HUES6 (cell line): ENCODE measurements at regions not wholly inside any gene's neighbourhood (a gene's known extent, or its start where the extent isn't known, plus 50 kb on each side); places are given as distances from the start of the nearest gene placed in this dataset.

ENCODE experiments used
- H3K27ac ChIP-seq: 2 replicates; pipeline ENCODE4 v1.7.0; 2013; ENCODE audit warnings: low read depth, mild to moderate bottlenecking, low read length, inconsistent platforms
- H3K27me3 ChIP-seq: 2 replicates; pipeline ENCODE4 v1.6.1; 2013; ENCODE audit warnings: low read length; ENCODE audit not compliant: control insufficient read depth, insufficient read depth
- H3K36me3 ChIP-seq: 2 replicates; pipeline ENCODE4 v1.6.1; 2013; ENCODE audit warnings: low read length; ENCODE audit not compliant: control insufficient read depth, insufficient read depth
- H3K4me1 ChIP-seq: 2 replicates; pipeline ENCODE4 v1.6.1; 2013; ENCODE audit warnings: low read length; ENCODE audit not compliant: control insufficient read depth, insufficient read depth
- H3K4me3 ChIP-seq: 2 replicates; pipeline ENCODE4 v1.5.1; 2013; ENCODE audit warnings: low read depth, low read length
- H3K9ac ChIP-seq: one replicate; pipeline ENCODE4 v1.6.1; 2013; ENCODE audit warnings: mild to moderate bottlenecking, low read length
- H3K9me3 ChIP-seq: 2 replicates; pipeline ENCODE4 v1.6.1; 2013; ENCODE audit warnings: low read depth, low read length; ENCODE audit not compliant: control insufficient read depth, insufficient read depth

GRCh38 chr13:99869830-99870229 lies 101.7 kb downstream of the ZIC5 start:
- Histone ChIP-seq H3K27me3 (no peaks in the 10 kb centered on the region), H3K4me1 (peaks cover 35% of the 10 kb centered on the region), H3K36me3 (no peaks in the 10 kb centered on the region), H3K4me3 (no peak overlapping the region), H3K9ac (no peak overlapping the region), H3K9me3 (no peaks in the 10 kb centered on the region), H3K27ac (no peak overlapping the region)

- Histone ChIP-seq H3K9ac (no peak overlapping the region), H3K4me1 (peaks cover 44% of the 10 kb centered on the region), H3K27ac (no peak overlapping the region), H3K4me3 (no peak overlapping the region), H3K27me3 (no peaks in the 10 kb centered on the region), H3K36me3 (no peaks in the 10 kb centered on the region), H3K9me3 (no peaks in the 10 kb centered on the region)
Measured at GRCh38 chr13:99868767-99869166, 102.8 kb downstream of the ZIC5 start.

- Histone ChIP-seq H3K4me3 (no peak overlapping the region), H3K9ac (no peak overlapping the region), H3K4me1 (peaks cover 53% of the 10 kb centered on the region), H3K9me3 (no peaks in the 10 kb centered on the region), H3K27ac (no peak overlapping the region), H3K27me3 (no peaks in the 10 kb centered on the region), H3K36me3 (no peaks in the 10 kb centered on the region)
Measured at GRCh38 chr13:99867535-99868257, 103.9 kb downstream of the ZIC5 start.

- Histone ChIP-seq H3K36me3 (no peaks in the 10 kb centered on the region), H3K9ac (no peak overlapping the region), H3K4me3 (no peak overlapping the region), H3K4me1 (peaks cover 55% of the 10 kb centered on the region), H3K27me3 (no peaks in the 10 kb centered on the region), H3K27ac (no peak overlapping the region), H3K9me3 (no peaks in the 10 kb centered on the region)
Measured at GRCh38 chr13:99866781-99867180, 104.8 kb downstream of the ZIC5 start.

- no peak overlapping the region for H3K27ac ChIP-seq
- no peaks in the 10 kb centered on the region for H3K27me3 ChIP-seq
- H3K9ac ChIP-seq, result peak overlapping the region; percentile 7
- no peaks in the 10 kb centered on the region for H3K36me3 ChIP-seq
- H3K4me1 ChIP-seq, result peaks cover 50% of the 10 kb centered on the region
- no peak overlapping the region for H3K4me3 ChIP-seq
- no peaks in the 10 kb centered on the region for H3K9me3 ChIP-seq
Measured at GRCh38 chr13:99865420-99865930, 106.1 kb downstream of the ZIC5 start.

GRCh38 chr13:99864627-99864990 lies 107.0 kb downstream of the ZIC5 start:
- Histone ChIP-seq H3K27me3 (no peaks in the 10 kb centered on the region), H3K9ac (no peak overlapping the region), H3K9me3 (no peaks in the 10 kb centered on the region), H3K4me3 (no peak overlapping the region), H3K4me1 (peaks cover 49% of the 10 kb centered on the region), H3K36me3 (no peaks in the 10 kb centered on the region), H3K27ac (no peak overlapping the region)

GRCh38 chr13:99863789-99864626 lies 107.6 kb downstream of the ZIC5 start:
- no peaks in the 10 kb centered on the region for H3K27me3 ChIP-seq
- peaks cover 50% of the 10 kb centered on the region for H3K4me1 ChIP-seq
- no peaks in the 10 kb centered on the region for H3K9me3 ChIP-seq
- no peak overlapping the region for H3K9ac ChIP-seq
- no peak overlapping the region for H3K27ac ChIP-seq
- no peak overlapping the region for H3K4me3 ChIP-seq
- no peaks in the 10 kb centered on the region for H3K36me3 ChIP-seq

GRCh38 chr13:99862244-99862643 lies 109.3 kb downstream of the ZIC5 start:
- Histone ChIP-seq H3K4me1 (peaks cover 61% of the 10 kb centered on the region), H3K36me3 (no peaks in the 10 kb centered on the region), H3K9me3 (no peaks in the 10 kb centered on the region), H3K9ac (no peak overlapping the region), H3K27me3 (no peaks in the 10 kb centered on the region), H3K4me3 (no peak overlapping the region), H3K27ac (no peak overlapping the region)

- Histone ChIP-seq H3K9me3 (no peaks in the 10 kb centered on the region), H3K27me3 (no peaks in the 10 kb centered on the region), H3K4me3 (no peak overlapping the region), H3K4me1 (peaks cover 62% of the 10 kb centered on the region), H3K9ac (no peak overlapping the region), H3K36me3 (no peaks in the 10 kb centered on the region), H3K27ac (no peak overlapping the region)
Measured at GRCh38 chr13:99861771-99862170, 109.8 kb downstream of the ZIC5 start.

GRCh38 chr13:99860745-99861144 lies 110.8 kb downstream of the ZIC5 start:
- Histone ChIP-seq H3K27me3 (no peaks in the 10 kb centered on the region), H3K36me3 (no peaks in the 10 kb centered on the region), H3K9ac (no peak overlapping the region), H3K4me3 (no peak overlapping the region), H3K27ac (no peak overlapping the region), H3K4me1 (peaks cover 61% of the 10 kb centered on the region), H3K9me3 (no peaks in the 10 kb centered on the region)
